K562 (cell line): ENCODE measurements at regions not wholly inside any gene's neighbourhood (a gene's known extent, or its start where the extent isn't known, plus 50 kb on each side); places are given as distances from the start of the nearest gene placed in this dataset.

ENCODE experiments used
- ATAC-seq: fragments of 200-7000 bp; cut with Tn5 transposase; 3 replicates; pipeline ENCODE4 v1.9.1; 2020; ENCODE audit warnings: moderate library complexity
- BruUV-seq: library from RNA; stranded (reverse); fragments of 400-500 nt; replicated peaks from 2 replicates; lab custom pipeline; 2021; lab: Mats Ljungman, UMichigan
- CTCF ChIA-PET: fragments of 300-600 bp; formaldehyde crosslinking; extraction: SDS; loops from one replicate; lab custom pipeline; 2021; ENCODE audit warnings: low intra/inter-chr PET ratio; lab: Yijun Ruan, JAX
- POLR2A ChIA-PET: fragments of 300-600, 350-650 bp; sonication (Branson Sonifier 250); formaldehyde crosslinking; extraction: SDS; loops from one replicate; lab custom pipeline; 2021; ENCODE audit warnings: antibody characterized with exemption, inconsistent platforms; lab: Yijun Ruan, JAX
- DNase-seq, 4 experiments: peaks; one replicate each; pipeline versions ENCODE4 v3.0.0 to v3.0.0-alpha.2; 2011 to 2018; ENCODE audit warnings: low spot score in 3 of 4, mixed read lengths in 3 of 4; ENCODE audit errors: extremely low read depth in 1 of 4
- FAIRE-seq: peaks from 2 replicates; lab custom pipeline; 2011; peaks lifted over from hg19 to GRCh38; lab: Jason Lieb, UNC
- H2AFZ ChIP-seq: 2 replicates; pipeline ENCODE4 v1.6.0; 2011; ENCODE audit warnings: low read depth, low read length, control low read depth, inconsistent platforms
- H3K27ac ChIP-seq: fragments of 200-600 bp; 3 replicates; pipeline ENCODE4 v1.8.0; 2011; ENCODE audit warnings: low read depth, mild to moderate bottlenecking, control low read depth, inconsistent platforms, low read length, moderate library complexity, mixed read lengths; ENCODE audit errors: extremely low read depth
- H3K27me3 ChIP-seq, 2 experiments: fragments of 300-600 bp in 1 of 2; 2 replicates in 1 of 2; 3 replicates in 1 of 2; pipeline versions ENCODE4 v1.6.0 to v1.8.0; 2011; ENCODE audit warnings: inconsistent platforms in 2 of 2, low read length in 2 of 2, mild to moderate bottlenecking in 1 of 2, mixed read lengths in 1 of 2, moderate library complexity in 1 of 2; ENCODE audit not compliant: control insufficient read depth in 2 of 2, insufficient read depth in 2 of 2
- H3K36me3 ChIP-seq: fragments of 300-600 bp; 3 replicates; pipeline ENCODE4 v1.8.0; 2011; ENCODE audit warnings: mild to moderate bottlenecking, low read length, inconsistent platforms; ENCODE audit not compliant: control insufficient read depth, insufficient read depth
- H3K4me1 ChIP-seq, 2 experiments: fragments of 200-600 bp in 1 of 2; replicated peaks in 1 of 2; 2 replicates in 1 of 2; 3 replicates in 1 of 2; pipeline versions ENCODE4 v1.5.1 to v1.8.0; 2011; ENCODE audit warnings: inconsistent platforms in 2 of 2, low read length in 2 of 2, mild to moderate bottlenecking in 1 of 2, mixed read lengths in 1 of 2, moderate library complexity in 1 of 2; ENCODE audit not compliant: control insufficient read depth in 2 of 2, insufficient read depth in 2 of 2
- H3K4me2 ChIP-seq: 2 replicates; pipeline ENCODE4 v1.6.1; 2011; ENCODE audit warnings: low read length, control low read depth, inconsistent platforms, mixed read lengths; ENCODE audit not compliant: insufficient read depth
- H3K4me3 ChIP-seq: fragments of 200-600 bp; sonication (generic), shearing (Covaris generic); 2 replicates; pipeline ENCODE4 v1.5.1; 2016; ENCODE audit warnings: control low read depth, inconsistent platforms
- H3K79me2 ChIP-seq: fragments of 200-600 bp; 3 replicates; pipeline ENCODE4 v1.8.0; 2011; ENCODE audit warnings: low read length, inconsistent platforms; ENCODE audit not compliant: control insufficient read depth, insufficient read depth
- H3K9ac ChIP-seq, 2 experiments: 2 replicates each; pipeline versions ENCODE4 v1.6.0 to v1.6.1; 2011; ENCODE audit warnings: low read depth in 2 of 2, low read length in 2 of 2, control low read depth in 1 of 2, inconsistent platforms in 1 of 2, mild to moderate bottlenecking in 1 of 2, mixed read lengths in 1 of 2; ENCODE audit not compliant: insufficient read depth in 1 of 2
- H3K9me1 ChIP-seq: one replicate; pipeline ENCODE4 v1.6.0; 2011; ENCODE audit warnings: inconsistent platforms, mild to moderate bottlenecking, low read length, moderate library complexity; ENCODE audit not compliant: control insufficient read depth, insufficient read depth
- H3K9me3 ChIP-seq: replicated peaks from 2 replicates; pipeline ENCODE4 v1.5.1; 2011; ENCODE audit warnings: low read depth, low read length, inconsistent platforms; ENCODE audit not compliant: control insufficient read depth, insufficient read depth
- H4K20me1 ChIP-seq: replicated peaks from 2 replicates; pipeline ENCODE4 v1.6.1; 2011; ENCODE audit warnings: low read length, inconsistent platforms, mixed read lengths; ENCODE audit not compliant: control insufficient read depth, insufficient read depth
- ARID4B ChIP-seq: sonication (generic); formaldehyde crosslinking; IDR thresholded peaks from 2 replicates; pipeline ENCODE4 v1.8.0; 2022; ENCODE audit warnings: mild to moderate bottlenecking, missing genetic modification reagents
- CEBPG ChIP-seq, 3 experiments: fragments of 200-800 bp in 1 of 3; sonication (Bioruptor generic) in 1 of 3; sonication (generic) in 1 of 3; formaldehyde crosslinking in 1 of 3; IDR thresholded peaks in 2 of 3; conservative IDR thresholded peaks in 1 of 3; 2 replicates each; pipeline versions ENCODE4 v1.6.1 to v1.8.0; 2016 to 2022; ENCODE audit warnings: missing compliant biosample characterization in 2 of 3, missing genetic modification characterization in 2 of 3, mild to moderate bottlenecking in 1 of 3, missing genetic modification reagents in 1 of 3
- ELF1 ChIP-seq: fragments of 200-800 bp; sonication (Bioruptor generic); IDR thresholded peaks from 2 replicates; pipeline ENCODE4 v1.6.1; 2016; ENCODE audit warnings: missing genetic modification characterization, missing compliant biosample characterization
- ETV1 ChIP-seq: fragments of 450-650 bp; conservative IDR thresholded peaks from 2 replicates; pipeline ENCODE4 v1.6.1; 2016; ENCODE audit warnings: missing genetic modification characterization, control low read depth, low read depth, missing compliant biosample characterization
- FOXJ2 ChIP-seq: fragments of 200-800 bp; sonication (Bioruptor generic); IDR thresholded peaks from 2 replicates; pipeline ENCODE4 v1.6.1; 2016; ENCODE audit warnings: missing genetic modification characterization, missing compliant biosample characterization
- KHSRP ChIP-seq: fragments of 450-650 bp; IDR thresholded peaks from 2 replicates; pipeline ENCODE4 v1.6.1; 2017
- KLF16 ChIP-seq: IDR thresholded peaks from 2 replicates; pipeline ENCODE4 v1.6.1; 2016; ENCODE audit warnings: antibody characterized with exemption
- NFIC ChIP-seq: fragments of 450-650 bp; IDR thresholded peaks from 2 replicates; pipeline ENCODE4 v1.6.1; 2017; ENCODE audit warnings: mild to moderate bottlenecking, inconsistent platforms
- SP1 ChIP-seq: sonication (generic); formaldehyde crosslinking; IDR thresholded peaks from 2 replicates; pipeline ENCODE4 v1.8.1; 2022; ENCODE audit warnings: mild to moderate bottlenecking, missing genetic modification reagents
- SREBF1 ChIP-seq: fragments of 150-350 bp; IDR thresholded peaks from 2 replicates; pipeline ENCODE4 v1.6.1; 2014; ENCODE audit warnings: antibody characterized with exemption, low read depth, low read length, borderline replicate concordance
- TCF7 ChIP-seq: sonication (generic); IDR thresholded peaks from 2 replicates; pipeline ENCODE4 v1.6.1; 2016; ENCODE audit warnings: antibody characterized with exemption, borderline replicate concordance
- TFE3 ChIP-seq: fragments of 450-650 bp; formaldehyde crosslinking; IDR thresholded peaks from 2 replicates; pipeline ENCODE4 v1.4.0; 2020; ENCODE audit warnings: mild to moderate bottlenecking, mixed read lengths
- ZKSCAN3 ChIP-seq: fragments of 250-450 bp; sonication (Bioruptor Pico); IDR thresholded peaks from 2 replicates; pipeline ENCODE4 v1.4.0; 2020
- ZNF408 ChIP-seq: fragments of 250-450 bp; sonication (Bioruptor Pico); IDR thresholded peaks from 2 replicates; pipeline ENCODE4 v1.4.0; 2020; ENCODE audit warnings: low read depth, mild to moderate bottlenecking, moderate library complexity
- ZNF644 ChIP-seq: fragments of 200-800 bp; sonication (Bioruptor generic); IDR thresholded peaks from 2 replicates; pipeline ENCODE4 v1.6.1; 2016; ENCODE audit warnings: low read depth, missing genetic modification characterization, missing compliant biosample characterization
- WGBS: fragments of 100-300 bp; shearing (Covaris generic); methylation state at CpG from one replicate; pipeline ENCODE4 v1.1.6; 2016; ENCODE audit warnings: low coverage, mixed read lengths; ENCODE audit not compliant: insufficient coverage; ENCODE audit errors: missing lambda C conversion rate; 5-methylcytosine and 5-hydroxymethylcytosine counted together
- in situ Hi-C: fragments of 300-500 bp; cut with MboI; formaldehyde crosslinking; loops from 4 replicates; pipeline ENCODE4 v1.15.0; 2018; ENCODE audit warnings: inconsistent platforms, mixed read lengths
- intact Hi-C: fragments of 100-400 bp; cut with micrococcal nuclease; formaldehyde crosslinking; loops from 2 replicates; pipeline ENCODE4 v1.14.2; 2022

- H2AFZ ChIP-seq = no peak overlapping the region
- H4K20me1 ChIP-seq = 0 out of 2 replicates have a peak, but pooled peaks cover 3% of the 10 kb centered on the region
- no peak for DNase-seq
- ATAC-seq = no peak
- peaks cover 19 to 26% of the 10 kb centered on the region in 2 experiments for H3K4me1 ChIP-seq
- intact Hi-C loops = no loop called here
- H3K4me3 ChIP-seq = no peak overlapping the region
- in situ Hi-C loops = no loop called here
- no peaks in the 10 kb centered on the region for H3K9me1 ChIP-seq
- no peak overlapping the region for H3K27ac ChIP-seq
- FAIRE-seq = no peak
- TF ChIP-seq ARID4B (CRISPR knock-in tag) (no peak), ZNF644 (tag) (no peak), SP1 (CRISPR knock-in tag) (no peak), ZKSCAN3 (CRISPR knock-in tag) (no peak), NFIC (no peak), CEBPG (CRISPR knock-in tag; IDR thresholded peaks at IDR 0.05) (no peak), CEBPG (tag; conservative IDR thresholded peaks at IDR 0.05 in 1 of 2, IDR thresholded peaks at IDR 0.05 in 1 of 2) (no peak), TCF7 (no peak), FOXJ2 (tag) (no peak), ELF1 (no peak), KLF16 (no peak), TFE3 (CRISPR knock-in tag) (no peak), ZNF408 (no peak), KHSRP (no peak), ETV1 (tag) (no peak), SREBF1 (no peak)
- no peak overlapping the region for H3K4me2 ChIP-seq
- no peaks in the 10 kb centered on the region for H3K36me3 ChIP-seq
- no peaks in the 10 kb centered on the region for H3K9me3 ChIP-seq
- no peaks in the 10 kb centered on the region for H3K79me2 ChIP-seq
- H3K27me3 ChIP-seq = no peaks in the 10 kb centered on the region; a peak in 1 of 5 replicates
- ChIA-PET POLR2A (interaction anchor here (0.6 to 1.2 kb wide), 2 partner anchors 13 to 86 kb away, joined by 3 to 4 read pairs; no protein-coding TSS in a partner anchor), CTCF (no interaction called here)
- no TSS peak for BruUV-seq
- WGBS = 45% methylated on average over 4 of the region's 4 CpGs
- H3K9ac ChIP-seq = no peak overlapping the region
These were observed 58.8 kb upstream of the NEK6 start for GRCh38 chr9:124198948-124199347.
